Prostate gland (tissue), 2 donors: ENCODE measurements at regions not wholly inside any gene's neighbourhood (a gene's known extent, or its start where the extent isn't known, plus 50 kb on each side); places are given as distances from the start of the nearest gene placed in this dataset.
"Not testable (repeated sequence)": the region's sequence is repeated elsewhere in the genome, so short reads cannot be mapped to it uniquely, and the experiment has no call there.

ENCODE experiments used
- DNase-seq: peaks from one replicate; pipeline ENCODE4 v3.0.0-alpha.2; 2019; ENCODE audit warnings: low spot score
- H3K27ac ChIP-seq, 2 donors: fragments of 200-600 bp; sonication (generic); 2 replicates each; pipeline ENCODE4 v1.5.1; 2017 to 2019
- H3K27me3 ChIP-seq: fragments of 200-600 bp; sonication (generic); replicated peaks from 2 replicates; pipeline ENCODE4 v1.5.1; 2019; ENCODE audit not compliant: insufficient read depth
- H3K36me3 ChIP-seq, 2 donors: fragments of 200-600 bp; sonication (generic); 1 replicate in 1 of 2; 2 replicates in 1 of 2; pipeline versions ENCODE4 v1.5.1 to v1.8.1; 2017 to 2019
- H3K4me1 ChIP-seq: fragments of 200-600 bp; sonication (generic); replicated peaks from 2 replicates; pipeline ENCODE4 v1.5.1; 2019
- H3K4me3 ChIP-seq, 2 donors: fragments of 200-600 bp; sonication (generic); 2 replicates each; pipeline ENCODE4 v1.5.1; 2017 to 2019
- H3K9me3 ChIP-seq: fragments of 200-600 bp; sonication (generic); 2 replicates; pipeline ENCODE4 v1.5.1; 2017
- CTCF ChIP-seq, 4 experiments: fragments of 200-600 bp in 2 of 4; fragments of 450-650 bp in 2 of 4; sonication (generic) in 2 of 4; IDR thresholded peaks; 1 replicate in 3 of 4; 2 replicates in 1 of 4; pipeline ENCODE4 v1.5.1; 2016 to 2019; ENCODE audit warnings: antibody characterized with exemption in 4 of 4, mild to moderate bottlenecking in 2 of 4, moderate library complexity in 2 of 4
- POLR2A ChIP-seq: fragments of 450-650 bp; IDR thresholded peaks from one replicate; pipeline ENCODE4 v1.6.1; 2016; ENCODE audit warnings: antibody characterized with exemption, mild to moderate bottlenecking
- POLR2AphosphoS5 ChIP-seq: sonication (generic); formaldehyde crosslinking; IDR thresholded peaks from one replicate; pipeline ENCODE4 v1.6.1; 2017; ENCODE audit warnings: antibody characterized with exemption
- WGBS: methylation state at CpG from one replicate; pipeline ENCODE4 v1.1.5; 2018; 5-methylcytosine and 5-hydroxymethylcytosine counted together
- intact Hi-C: fragments of 100-400 bp; cut with DNase I; formaldehyde crosslinking; loops from one replicate; pipeline ENCODE4 v1.14.2; 2022

- TF ChIP-seq POLR2A (no peak), CTCF (IDR thresholded peaks at IDR 0.05) (no peak)
- no peak overlapping the region for H3K27ac ChIP-seq
- no peak overlapping the region for H3K4me3 ChIP-seq
- no peak for DNase-seq
- 92% methylated on average over 2 of the region's 2 CpGs for WGBS
- no peaks in the 10 kb centered on the region for H3K9me3 ChIP-seq
- H3K36me3 ChIP-seq = no peaks in the 10 kb centered on the region
- H3K27me3 ChIP-seq = no peaks in the 10 kb centered on the region
- no peaks in the 10 kb centered on the region for H3K4me1 ChIP-seq
- intact Hi-C loops = no loop called here
These were observed 78.4 kb upstream of the TMEM170B start for GRCh38 chr6:11459079-11459610.

GRCh38 chr6:11458509-11458908 lies 79.0 kb upstream of the TMEM170B start:
- Histone ChIP-seq H3K9me3 (no peaks in the 10 kb centered on the region), H3K27ac (no peak overlapping the region), H3K27me3 (no peaks in the 10 kb centered on the region), H3K4me3 (no peak overlapping the region), H3K36me3 (no peaks in the 10 kb centered on the region), H3K4me1 (no peaks in the 10 kb centered on the region)
- DNase-seq = no peak
- intact Hi-C loops = no loop called here
- WGBS = 46% methylated on average over 2 of the region's 2 CpGs
- TF ChIP-seq CTCF (IDR thresholded peaks at IDR 0.05) (no peak), POLR2A (no peak), POLR2AphosphoS5 (no peak)

DNA sequence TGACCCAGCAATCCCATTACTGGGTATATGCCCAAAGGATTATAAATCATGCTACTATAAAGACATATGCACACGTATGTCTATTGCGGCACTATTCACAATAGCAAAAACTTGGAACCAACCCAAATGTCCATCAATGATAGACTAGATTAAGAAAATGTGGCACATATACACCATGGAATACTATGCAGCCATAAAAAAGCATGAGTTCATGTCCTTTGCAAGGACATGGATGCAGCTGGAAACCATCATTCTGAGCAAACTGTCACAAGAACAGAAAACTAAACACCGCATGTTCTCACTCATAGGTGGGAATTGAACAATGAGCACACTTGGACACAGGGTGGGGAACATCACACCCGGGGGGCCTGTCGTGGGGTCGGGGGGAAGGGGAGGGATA lies 80.1 kb upstream of the TMEM170B start:
- intact Hi-C loops, H3K9me3 ChIP-seq, H3K36me3 ChIP-seq, H3K27me3 ChIP-seq, H3K27ac ChIP-seq, DNase-seq, H3K4me1 ChIP-seq, H3K4me3 ChIP-seq: not testable (repeated sequence)
- WGBS = 91% methylated on average over 6 of the region's 6 CpGs

- H3K36me3 ChIP-seq, intact Hi-C loops, DNase-seq, H3K27me3 ChIP-seq, H3K27ac ChIP-seq, H3K9me3 ChIP-seq, H3K4me3 ChIP-seq, H3K4me1 ChIP-seq: not testable (repeated sequence)
- WGBS = 95% methylated on average over 8 of the region's 8 CpGs
These were observed 85.4 kb upstream of the TMEM170B start for GRCh38 chr6:11452106-11452505.

GRCh38 chr6:11450037-11450436 lies 87.5 kb upstream of the TMEM170B start:
- Histone ChIP-seq H3K4me3 (no peak overlapping the region), H3K9me3 (no peaks in the 10 kb centered on the region), H3K27me3 (no peaks in the 10 kb centered on the region), H3K27ac (no peak overlapping the region), H3K4me1 (no peaks in the 10 kb centered on the region), H3K36me3 (no peaks in the 10 kb centered on the region)
- WGBS = 63% methylated on average over 2 of the region's 2 CpGs
- DNase-seq = no peak
- TF ChIP-seq POLR2AphosphoS5 = no peak
- no peak for TF ChIP-seq POLR2A
- TF ChIP-seq CTCF (IDR thresholded peaks at IDR 0.05) = no peak
- intact Hi-C loops = no loop called here

DNA sequence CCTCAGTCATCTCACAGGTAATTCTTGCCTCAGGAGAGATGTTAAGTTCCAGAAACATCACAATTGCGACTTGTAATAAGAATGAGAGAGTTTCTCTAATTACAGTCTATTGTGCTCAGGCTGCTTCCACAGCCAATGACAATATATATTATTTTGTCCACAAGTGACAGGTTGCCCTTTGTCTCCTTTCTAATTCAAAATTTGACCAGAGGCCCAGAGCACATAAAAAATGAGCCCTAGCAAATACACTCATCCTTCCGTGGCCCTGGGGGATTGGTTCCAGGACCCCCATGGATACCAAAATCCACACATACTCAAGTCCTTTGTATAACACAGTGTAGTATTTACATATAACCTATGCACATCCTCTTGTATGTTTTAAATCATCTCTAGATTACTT lies 88.1 kb upstream of the TMEM170B start:
- H3K9me3 ChIP-seq = no peaks in the 10 kb centered on the region
- H3K4me1 ChIP-seq = no peaks in the 10 kb centered on the region
- WGBS = 69% methylated on average over 2 of the region's 2 CpGs
- no peaks in the 10 kb centered on the region for H3K36me3 ChIP-seq
- H3K27me3 ChIP-seq = no peaks in the 10 kb centered on the region
- DNase-seq = no peak
- no peak overlapping the region for H3K4me3 ChIP-seq
- intact Hi-C loops = no loop called here
- TF ChIP-seq POLR2AphosphoS5 = no peak
- H3K27ac ChIP-seq = no peak overlapping the region
